Epithelial cell of proximal tubule (primary cell): ENCODE measurements at regions not wholly inside any gene's neighbourhood (a gene's known extent, or its start where the extent isn't known, plus 50 kb on each side); places are given as distances from the start of the nearest gene placed in this dataset.
A peak's percentile ranks its signal among the peaks of the same experiment; 100 is the strongest.

Experiments
- DNase-seq: peaks from one replicate; pipeline ENCODE4 v3.0.0-alpha.2; 2011; ENCODE audit warnings: low read depth
- H3K4me3 ChIP-seq: 2 replicates; pipeline ENCODE4 v1.5.1; 2011; ENCODE audit warnings: low read depth, mild to moderate bottlenecking, low read length
- CTCF ChIP-seq: conservative IDR thresholded peaks from 2 replicates; pipeline ENCODE4 v1.5.1; 2012; ENCODE audit warnings: low read depth, mild to moderate bottlenecking, low read length

DNA sequence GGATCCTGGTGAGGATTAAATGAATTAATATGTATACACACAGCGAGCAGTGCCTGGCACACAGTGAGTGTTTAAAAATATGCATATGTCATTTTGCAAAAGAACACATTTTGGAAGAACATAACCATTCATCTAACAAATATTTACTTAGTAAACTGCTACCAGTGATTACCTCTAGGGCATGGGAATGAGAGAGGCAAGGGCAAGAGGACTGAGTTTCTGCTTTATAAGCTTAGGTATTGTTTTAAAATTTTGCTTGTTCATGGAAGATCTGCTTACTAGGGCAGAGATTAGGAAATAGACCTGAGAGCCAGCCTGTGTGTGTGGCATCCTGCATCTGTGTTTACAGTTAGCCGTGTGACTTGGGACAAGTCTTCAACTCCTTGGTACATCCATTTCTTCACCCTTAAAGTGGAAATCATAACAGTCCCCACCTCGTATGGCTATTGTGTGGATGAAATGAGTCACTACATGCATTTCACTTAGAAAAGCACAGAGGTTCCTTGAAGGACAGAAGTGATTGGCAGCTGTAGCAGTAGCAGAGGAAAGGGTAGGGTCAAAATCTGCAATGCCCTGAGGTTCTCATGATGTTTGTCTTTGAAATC, 198.5 kb upstream of the FMN2 start:
- no peak overlapping the region for H3K4me3 ChIP-seq
- TF ChIP-seq CTCF: no peak
- DNase-seq: no peak

- TF ChIP-seq CTCF: no peak
- DNase-seq: no peak
- no peak overlapping the region for H3K4me3 ChIP-seq
Measured at GRCh38 chr1:239896569-239896968, 195.1 kb upstream of the FMN2 start.

GRCh38 chr1:239896980-239897379, 194.7 kb upstream of the FMN2 start:
- DNase-seq: no peak
- no peak overlapping the region for H3K4me3 ChIP-seq
- TF ChIP-seq CTCF: no peak

DNA sequence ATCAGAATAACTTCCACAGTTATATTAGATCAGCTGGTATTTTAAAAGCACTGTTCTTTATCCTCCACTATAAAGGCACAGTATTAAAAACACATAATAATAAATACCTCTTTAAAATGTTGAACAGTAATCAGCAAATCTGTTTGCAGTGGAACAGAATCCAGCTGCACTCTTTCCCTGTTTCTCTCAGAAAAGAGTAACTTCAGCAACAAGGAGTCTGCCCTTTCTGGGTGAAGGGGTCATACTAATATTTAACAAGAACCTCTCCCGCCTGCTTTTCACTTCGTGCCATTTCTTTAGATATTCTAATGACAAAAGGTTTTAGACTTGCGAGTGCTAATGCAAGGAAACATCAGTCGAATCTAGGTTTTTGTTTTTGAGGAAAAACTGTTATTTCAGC, 194.2 kb upstream of the FMN2 start:
- DNase-seq: no peak
- TF ChIP-seq CTCF: no peak
- peak overlapping the region; percentile 2 for H3K4me3 ChIP-seq

DNA sequence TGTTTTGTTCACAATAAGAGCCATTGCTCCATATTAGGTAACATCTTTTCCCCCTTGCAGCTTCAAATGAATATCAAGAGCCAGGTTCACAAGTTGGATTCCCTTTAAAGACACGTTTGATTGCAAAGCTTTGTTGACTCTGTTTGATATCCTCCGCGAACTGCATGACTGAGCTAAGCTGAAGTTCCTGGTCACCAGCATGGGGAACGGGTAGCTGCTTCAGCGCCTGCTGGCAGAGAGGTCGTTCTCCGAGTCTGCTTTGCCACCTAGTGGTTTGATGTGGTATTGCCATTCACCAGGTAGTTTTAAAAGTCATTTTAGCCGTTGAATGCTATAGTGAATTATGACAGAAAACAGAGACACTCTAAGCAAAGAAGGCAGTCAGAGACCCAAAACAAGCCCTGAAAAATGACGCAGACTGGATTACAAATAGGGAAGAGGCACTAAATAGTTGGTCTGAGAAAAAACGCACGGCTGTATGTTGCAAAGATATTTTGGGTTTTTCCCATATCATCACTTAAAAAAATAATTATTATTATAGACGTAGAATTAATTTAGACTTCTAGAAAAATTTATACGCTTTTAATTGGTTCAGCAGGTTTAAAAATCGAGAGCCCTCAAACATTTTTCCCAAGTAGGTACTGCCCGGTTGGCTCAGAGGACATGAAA, 193.5 kb upstream of the FMN2 start:
- peak; percentile 99 for TF ChIP-seq CTCF
- peak; percentile 63 for DNase-seq

DNA sequence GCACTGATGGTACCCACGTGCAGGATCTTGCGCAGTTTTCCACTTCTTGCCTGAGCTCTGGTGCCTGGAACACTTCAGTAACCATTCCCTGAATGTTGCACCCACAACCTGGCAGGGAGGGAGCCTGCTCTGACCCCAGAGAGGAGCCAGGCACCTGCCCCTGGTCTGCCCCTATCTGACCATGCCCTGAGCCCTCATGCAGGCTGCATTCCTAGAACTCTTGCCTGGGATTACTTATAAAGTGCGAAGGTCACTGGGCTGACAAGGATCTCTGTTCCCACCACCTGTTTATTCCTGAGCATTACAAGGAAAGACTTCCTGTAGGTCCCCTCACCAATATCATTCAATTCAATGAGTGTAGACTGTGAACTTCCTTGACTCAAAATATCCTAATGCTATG, 191.9 kb upstream of the FMN2 start:
- no peak overlapping the region for H3K4me3 ChIP-seq
- DNase-seq: no peak
- TF ChIP-seq CTCF: no peak

More for the DNA sequence above, 193.5 kb upstream of the FMN2 start:
- H3K4me3 ChIP-seq: peak overlapping the region; percentile 2

- no peak for TF ChIP-seq CTCF
- no peak overlapping the region for H3K4me3 ChIP-seq
- no peak for DNase-seq
Measured at GRCh38 chr1:239906394-239906793, 185.3 kb upstream of the FMN2 start.
